ENCODE measurements at regions not wholly inside any gene's neighbourhood (a gene's known extent, or its start where the extent isn't known, plus 50 kb on each side); places are given as distances from the start of the nearest gene placed in this dataset.
"Not testable (repeated sequence)": the region's sequence is repeated elsewhere in the genome, so short reads cannot be mapped to it uniquely, and the experiment has no call there.

DNA sequence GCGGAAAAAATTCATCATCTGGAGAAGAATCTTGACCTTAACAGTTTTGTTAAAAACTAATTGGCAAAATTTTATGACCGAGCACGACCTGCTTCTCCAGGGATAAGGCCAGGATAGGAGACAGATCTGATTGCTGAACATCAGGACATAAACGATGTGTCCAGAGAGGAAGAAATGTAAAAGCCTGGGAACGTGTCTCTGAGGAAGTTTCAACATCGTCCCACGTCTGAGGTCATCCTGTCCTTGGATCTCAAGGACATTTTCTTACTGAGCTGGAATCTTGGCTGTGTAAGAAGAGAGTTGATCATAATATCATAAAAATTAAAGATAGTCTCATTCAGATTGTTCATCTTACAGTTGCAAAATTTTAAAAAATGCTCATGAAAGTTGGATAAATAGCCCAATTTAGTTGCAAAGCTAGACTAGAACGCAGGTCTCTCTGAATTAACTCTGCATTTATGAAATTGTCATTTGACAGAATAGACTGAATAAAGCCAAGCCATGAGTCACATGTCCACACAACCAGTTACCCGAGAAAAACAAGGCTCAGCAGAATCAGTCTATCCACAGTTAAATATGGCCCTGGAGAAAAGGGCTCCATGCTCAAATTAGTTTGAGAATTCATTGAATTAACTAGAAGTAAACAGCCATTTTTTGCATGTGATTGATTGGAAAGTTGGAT lies 120.0 kb upstream of the EGFR start:
- no peak for DNase-seq (ENCODE audit: low read depth, low spot score)

DNA sequence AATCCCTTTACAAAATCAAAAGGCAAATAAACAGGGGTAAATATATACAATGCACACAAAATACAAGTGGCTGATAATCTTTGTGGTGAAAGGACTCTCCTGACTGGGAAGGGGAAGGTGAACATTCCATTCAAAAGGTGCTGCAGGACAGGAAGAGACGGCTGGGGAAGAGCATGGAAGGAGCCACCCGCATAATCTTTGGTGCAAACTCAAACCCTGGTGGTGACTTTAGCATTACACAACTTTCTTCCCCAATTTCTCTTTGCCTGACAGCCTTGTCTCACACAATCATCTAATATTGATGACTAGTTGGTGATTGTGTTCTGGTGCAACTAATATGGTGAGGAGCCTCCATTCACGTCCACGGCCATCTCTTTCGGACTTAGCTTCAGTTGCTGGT lies 117.0 kb upstream of the EGFR start:
- DNase-seq (ENCODE audit: low read depth, low spot score) = no peak

DNA sequence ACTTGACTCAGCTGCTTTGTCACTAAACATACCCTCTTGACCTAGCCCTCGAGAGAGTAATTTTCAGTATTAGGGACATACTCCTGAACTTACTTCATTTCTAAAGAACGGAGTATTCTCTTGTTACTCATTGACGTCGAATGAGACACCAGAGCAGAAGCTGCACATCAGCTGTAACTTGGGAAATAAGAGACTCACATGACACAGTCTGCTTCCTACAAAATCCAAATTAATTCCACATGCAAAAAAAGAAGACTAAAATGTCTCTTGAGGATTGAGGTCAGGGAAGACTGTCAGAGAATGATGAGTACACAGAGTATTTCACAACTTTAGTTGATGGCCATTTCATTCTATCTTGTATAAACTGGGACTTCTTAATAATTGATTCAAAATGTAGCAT lies 114.7 kb upstream of the EGFR start:
- peak; percentile 83 for DNase-seq (ENCODE audit: low read depth, low spot score)

DNA sequence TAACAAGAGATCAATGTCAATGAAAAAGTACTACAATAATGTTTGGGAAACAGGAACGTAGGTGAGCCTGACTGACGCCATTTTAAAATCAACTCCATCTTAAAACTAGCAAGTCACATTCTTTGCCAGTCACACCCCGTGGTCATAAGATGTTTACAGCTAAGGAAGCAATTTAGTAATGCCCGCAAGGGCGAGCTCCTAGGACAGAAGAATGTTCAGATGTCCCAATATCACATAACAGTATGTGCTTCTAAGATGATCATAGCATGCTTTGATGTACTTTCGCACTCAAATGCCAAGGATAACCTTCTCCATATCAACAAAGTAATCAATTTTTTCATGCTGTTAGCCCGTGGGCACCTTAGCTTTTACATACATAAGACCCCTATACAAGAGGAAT lies 113.8 kb upstream of the EGFR start:
- no peak for DNase-seq (ENCODE audit: low read depth, low spot score)

DNA sequence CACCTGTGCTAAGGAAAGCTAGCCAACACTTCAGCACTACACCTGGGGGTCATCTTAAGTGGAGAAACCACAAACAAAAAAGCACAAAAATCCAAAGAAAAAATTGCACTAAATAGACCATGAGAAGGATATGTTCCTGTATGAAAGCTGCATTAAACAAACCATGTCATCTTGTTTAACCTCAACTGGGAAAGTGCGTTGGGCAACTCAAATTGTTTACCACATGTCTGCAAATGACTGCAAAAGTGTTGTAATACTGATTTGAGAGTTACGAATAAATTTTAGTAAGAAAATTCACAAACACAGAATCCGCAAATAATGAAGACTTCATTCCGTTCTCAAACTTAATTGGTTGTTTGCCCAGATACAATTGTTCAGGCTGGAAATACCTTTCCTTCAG lies 111.9 kb upstream of the EGFR start:
- no peak for DNase-seq (ENCODE audit: low read depth, low spot score)

DNA sequence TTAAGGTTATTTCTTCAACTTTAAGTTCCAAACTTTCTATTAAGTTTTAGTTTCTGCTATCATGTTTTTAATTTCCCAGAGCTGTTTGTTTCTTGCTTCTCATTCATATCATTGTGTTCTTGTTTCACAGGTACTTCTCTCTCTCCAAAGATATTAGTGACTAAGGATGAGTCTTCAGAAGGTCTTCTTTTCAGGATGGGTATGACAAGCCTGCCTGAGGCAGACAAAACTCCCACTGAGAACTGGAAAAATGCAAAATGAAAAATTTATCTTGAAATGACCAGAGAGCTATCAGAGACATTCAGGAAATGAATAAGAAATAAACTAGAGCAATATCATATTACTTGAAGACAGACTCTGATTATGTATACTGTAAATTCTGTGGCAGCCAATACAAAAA lies 110.8 kb upstream of the EGFR start:
- no peak for DNase-seq (ENCODE audit: low read depth, low spot score)

DNA sequence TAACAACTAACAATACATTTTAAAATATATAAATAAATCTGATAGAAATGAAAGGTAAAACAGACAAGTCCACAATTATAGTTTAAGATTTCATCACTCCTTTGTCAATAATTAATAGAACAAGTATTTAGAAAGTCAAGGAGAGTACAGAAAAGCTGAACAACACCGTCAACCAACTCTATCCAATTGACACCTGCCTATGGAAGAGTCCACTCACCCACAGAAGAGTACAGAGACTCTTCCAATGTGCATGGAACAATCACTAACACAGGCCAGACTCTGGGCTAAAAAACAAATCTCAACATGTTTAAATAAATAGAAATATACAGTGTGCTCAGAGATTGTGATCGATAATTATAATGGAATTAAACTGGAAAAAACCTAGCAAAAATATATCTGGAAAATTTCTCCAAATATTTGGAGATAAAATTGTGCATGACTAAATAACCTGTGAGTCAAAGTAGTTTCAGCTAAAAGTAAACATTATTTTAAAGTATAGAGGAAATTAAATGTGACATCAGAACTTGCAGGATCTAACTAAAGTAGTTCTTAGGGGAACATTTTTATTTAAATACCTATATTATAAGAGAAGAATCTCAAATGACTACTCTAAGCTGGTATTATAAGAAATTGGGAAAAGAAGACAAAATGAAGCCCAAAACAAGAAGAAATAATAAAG lies 109.9 kb upstream of the EGFR start:
- DNase-seq (ENCODE audit: low read depth, low spot score) = no peak

DNA sequence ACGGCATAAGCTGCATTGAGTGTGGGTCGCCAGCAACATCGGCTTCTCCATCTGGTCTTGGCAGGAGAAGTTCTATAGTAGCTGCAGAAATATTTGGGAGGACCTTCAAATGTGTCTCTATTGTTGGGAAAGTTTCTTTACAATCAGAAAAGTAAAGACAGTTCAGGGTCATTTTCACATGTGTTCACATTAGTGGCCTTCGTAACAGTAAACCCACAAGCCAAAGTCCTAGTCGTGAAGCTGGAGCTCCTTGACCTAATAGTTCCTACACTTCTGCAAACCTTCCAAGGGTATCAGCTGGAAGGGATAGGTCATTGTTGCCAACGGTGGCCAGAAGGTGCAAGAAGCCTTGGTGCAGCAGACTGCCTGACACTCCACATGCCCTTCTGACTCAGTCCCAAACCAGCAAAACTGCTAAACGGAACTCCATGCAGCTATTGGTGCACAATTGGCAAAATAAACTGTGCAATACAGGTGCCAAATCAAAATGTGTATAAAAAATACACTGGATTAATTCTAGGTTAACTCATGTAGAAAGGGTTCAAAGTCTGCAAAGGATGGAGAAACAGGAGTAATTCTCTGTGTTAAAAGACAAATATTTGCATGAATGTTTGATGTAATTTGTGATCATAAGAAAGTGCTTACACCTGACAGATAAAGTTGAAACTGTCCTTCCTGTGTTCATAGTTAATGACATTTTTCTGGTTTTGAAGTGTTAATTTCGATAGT lies 102.8 kb upstream of the EGFR start:
- no peak for DNase-seq (ENCODE audit: low read depth, low spot score)

DNA sequence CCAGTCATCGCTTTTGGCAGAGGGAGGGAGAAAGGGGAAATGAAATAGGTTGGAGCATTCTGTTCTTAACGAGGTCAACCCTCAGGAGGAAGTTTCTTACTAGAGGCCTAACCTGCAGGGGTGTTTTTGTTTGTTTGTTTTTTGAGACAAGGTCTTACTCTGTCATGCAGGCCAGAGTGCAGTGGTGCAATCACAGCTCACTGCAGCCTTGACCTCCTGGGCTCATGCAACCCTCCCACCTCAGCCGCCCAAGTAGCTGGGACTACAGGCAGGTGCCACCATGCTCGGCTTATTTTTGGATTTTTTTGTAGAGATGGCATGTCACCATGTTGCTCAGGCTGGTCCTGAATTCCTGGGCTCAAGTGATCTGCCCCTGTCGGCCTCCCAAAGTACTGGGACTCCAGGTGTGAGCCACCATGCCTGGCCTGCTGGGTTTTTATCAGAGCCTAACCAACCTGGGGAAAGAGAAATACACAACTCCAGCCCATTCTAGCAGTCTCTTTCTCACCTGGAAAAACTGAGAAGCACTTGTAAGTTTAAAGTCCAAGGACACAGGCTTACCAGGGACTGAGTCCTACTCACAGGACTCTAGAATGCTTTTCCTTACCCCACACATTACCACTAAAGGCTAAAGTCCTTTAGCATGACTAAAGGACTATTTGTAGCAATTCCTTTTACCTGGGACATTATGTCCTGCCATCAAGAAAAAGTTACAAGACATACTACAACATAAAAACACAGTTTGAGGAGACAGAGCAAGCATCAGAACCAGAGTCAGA lies 101.0 kb upstream of the EGFR start:
- no peak for DNase-seq (ENCODE audit: low read depth, low spot score)

DNA sequence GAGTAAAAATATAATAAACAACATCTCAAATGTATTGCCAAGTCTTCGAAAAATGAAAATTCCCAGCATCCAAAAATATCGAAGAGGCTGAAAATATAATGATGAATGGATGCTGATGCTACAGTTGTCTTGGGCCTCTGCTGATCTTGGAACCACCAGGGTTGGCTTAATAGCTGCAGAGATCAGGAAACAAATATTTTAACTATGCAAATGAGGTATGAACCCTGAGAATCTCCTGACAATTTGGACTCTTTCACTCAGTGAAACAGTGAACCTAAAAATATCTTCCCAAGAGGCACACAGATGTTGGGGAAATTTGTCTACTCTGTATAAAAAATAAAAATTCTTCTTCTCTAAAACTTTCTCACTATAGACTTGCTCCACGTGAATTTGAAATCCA lies 97.7 kb upstream of the EGFR start:
- no peak for DNase-seq (ENCODE audit: low read depth, low spot score)

DNA sequence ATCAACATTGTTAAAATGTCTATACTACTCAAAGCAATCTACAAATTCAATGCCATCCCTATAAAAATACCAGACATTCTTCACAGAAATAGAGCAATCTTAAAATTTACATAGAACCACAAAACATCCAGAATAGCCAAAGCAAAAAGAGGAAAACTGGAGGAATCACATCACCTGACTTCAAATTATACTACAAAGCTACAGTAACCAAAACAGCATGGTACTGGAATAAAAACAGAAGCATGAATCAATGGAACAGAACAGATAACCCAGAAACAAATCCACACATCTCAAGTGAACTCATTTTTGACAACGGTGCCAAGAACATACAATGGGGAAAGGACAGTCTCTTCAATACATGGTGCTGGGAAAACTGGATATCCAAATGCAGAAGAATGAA lies 87.3 kb upstream of the EGFR start:
- no peak for DNase-seq (ENCODE audit: low read depth, low spot score)

DNA sequence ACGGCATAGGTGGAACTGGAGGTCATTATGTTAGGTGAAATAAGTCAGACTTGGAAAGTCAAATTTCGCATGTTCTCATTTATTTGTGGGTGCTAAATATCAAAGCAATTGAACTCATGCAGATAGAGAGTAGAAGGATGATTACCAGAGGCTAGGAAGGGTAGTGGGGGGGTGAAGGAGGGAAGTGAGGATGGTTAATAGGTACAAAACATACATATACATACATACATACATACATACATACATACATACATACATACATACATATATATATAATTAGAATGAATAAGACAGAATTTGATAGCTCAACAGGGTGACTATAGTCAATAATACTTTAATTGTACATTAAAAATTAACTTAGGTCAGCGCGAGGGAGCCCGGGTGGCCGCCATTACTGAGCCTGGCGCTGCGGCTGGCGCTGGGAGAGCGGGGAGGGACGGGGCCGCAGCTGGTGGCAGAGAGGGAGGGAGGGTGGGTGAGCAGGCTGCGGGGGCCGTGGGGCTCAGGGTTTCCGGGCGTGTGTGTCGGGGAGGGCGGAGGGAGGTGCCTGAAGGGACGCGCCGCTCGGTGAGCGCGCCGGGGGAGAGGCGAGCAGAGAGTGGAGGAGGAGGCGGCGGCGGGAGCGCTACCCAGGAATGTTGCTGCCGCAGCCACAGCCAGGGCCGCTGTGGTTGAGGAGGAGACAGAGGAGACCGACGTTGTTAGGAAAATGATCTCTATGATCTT lies 85.8 kb upstream of the EGFR start:
- no peak for DNase-seq (ENCODE audit: low read depth, low spot score)

DNA sequence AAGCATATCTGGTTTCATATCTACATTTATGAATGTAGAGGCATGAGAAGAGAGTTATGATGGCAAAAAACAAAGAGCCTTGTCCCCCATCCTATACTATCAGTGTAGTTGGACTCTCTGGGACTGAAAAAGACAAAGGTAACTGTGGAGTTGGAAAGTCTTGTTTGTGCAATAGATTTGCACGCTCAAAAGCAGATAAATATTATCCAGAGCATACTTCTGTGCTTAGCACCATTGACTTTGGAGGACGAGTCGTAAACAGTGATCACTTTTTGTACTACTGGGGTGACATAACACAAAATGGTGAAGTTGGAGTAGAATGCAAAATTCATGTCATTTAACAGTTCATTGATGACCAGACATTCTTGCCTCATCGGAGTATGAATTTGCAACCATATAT lies 85.2 kb upstream of the EGFR start:
- DNase-seq (ENCODE audit: low read depth, low spot score) = no peak

DNA sequence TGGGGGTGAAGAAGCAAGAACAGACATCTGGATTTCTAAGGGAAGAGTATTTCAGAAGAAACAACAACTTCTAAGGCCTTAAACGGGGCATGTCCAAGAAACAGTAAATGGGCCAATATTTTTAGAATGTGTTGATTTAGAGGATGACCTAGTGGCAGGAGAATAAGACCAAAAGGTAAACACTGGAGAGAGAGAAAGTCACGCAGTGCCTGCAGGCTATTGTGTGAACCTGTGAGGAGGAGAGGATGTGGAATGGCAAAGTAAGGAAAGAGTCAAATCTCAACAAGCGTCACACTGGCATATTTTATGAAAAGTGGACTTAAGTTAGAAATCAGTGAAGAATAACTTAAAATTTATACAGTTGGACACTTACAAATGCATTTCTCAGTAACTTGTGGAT lies 78.1 kb upstream of the EGFR start:
- no peak for DNase-seq (ENCODE audit: low read depth, low spot score)

DNA sequence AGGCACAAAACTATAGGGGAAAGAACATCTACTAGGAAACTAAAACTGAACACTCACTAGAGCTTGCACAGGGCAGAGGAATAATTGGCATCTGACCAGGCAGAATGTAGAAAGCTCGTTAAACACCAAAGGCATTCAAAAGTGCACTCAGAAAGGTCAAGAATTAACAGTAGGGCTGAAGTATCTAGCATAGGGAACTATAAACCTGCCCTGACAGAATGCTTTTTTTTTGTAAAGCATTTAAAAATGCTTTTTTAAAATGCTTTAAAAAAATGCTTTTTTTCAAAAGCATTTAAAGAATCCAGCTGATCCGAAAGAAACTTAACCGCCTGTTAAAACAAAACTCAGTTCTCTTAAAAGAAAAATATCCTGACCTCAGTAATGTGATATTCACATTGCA lies 74.6 kb upstream of the EGFR start:
- DNase-seq (ENCODE audit: low read depth, low spot score) = no peak

DNA sequence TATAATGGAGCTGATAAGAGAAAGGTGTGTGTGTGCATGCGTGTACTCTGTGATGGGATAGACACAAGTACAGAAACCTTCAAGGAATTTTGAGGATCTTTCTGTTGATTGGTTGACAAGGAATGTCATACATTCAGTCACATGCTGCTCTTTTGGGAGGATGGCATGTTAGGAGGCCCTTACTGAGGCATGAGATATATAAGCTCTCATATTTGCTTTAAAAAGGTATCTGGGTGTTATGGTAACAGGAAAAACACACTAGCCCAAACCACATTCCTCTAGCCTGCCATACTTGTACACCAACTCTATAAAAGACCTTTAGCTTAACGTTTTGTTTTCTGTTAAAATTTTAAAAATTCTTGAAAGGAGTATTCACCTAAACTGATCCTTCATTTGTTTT lies 72.5 kb upstream of the EGFR start:
- DNase-seq (ENCODE audit: low read depth, low spot score) = no peak

DNA sequence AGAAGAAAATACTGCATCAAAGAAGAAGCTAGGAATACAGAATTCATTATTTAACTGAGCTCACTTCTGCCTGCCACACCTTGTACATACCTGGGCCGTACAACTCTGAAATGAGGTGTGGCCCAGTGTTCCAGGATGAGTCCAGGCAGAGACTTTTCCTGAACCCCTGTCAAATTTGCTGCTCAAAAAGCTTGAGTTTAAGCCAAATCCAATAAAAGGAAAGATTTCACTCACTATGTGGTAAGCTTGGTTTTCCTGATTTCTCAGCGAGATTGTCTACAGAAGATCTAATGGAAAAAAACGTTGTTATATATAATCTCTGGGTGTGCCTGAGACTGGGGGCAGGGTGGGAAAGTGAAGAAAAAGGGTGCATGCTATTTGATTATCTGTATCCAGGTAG lies 72.1 kb upstream of the EGFR start:
- no peak for DNase-seq (ENCODE audit: low read depth, low spot score)

DNA sequence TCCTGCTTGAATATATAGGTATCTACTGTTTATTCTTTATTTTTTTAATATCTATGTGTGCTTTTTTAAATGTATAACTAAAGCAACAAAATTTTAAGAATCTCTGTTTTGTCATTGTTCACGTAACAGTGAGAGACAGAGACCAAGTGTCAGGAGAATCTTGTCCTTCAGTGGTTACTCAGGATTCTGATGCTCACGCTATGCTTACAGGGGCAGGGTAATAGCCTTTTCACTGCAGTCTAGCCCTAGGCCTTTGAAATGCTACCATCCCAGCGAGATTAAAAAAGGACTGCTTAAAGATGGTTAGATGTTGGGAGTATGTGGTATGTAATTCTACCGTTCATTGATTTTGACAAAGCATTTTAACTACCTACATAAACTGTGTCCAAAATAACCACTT lies 71.6 kb upstream of the EGFR start:
- DNase-seq (ENCODE audit: low read depth, low spot score) = no peak

DNA sequence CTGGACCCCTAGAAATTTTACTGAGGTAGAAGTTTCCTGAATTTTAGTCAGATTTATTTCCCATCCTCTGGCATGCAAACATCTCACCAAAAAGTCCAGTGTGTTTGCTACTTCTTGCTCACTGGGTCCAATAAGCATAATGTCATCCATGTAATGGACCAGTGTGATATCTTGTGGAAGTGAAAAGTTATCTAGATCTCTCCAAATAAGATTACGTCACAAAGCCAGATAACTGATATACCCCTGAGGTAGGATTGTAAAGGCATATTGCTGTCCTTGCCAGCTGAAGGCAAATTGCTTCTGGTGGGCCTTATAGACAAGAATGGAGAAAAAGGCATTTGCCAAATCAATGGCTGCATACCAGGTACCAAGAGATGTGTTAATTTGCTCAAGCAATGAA lies 69.3 kb upstream of the EGFR start:
- DNase-seq (ENCODE audit: low read depth, low spot score) = not testable (repeated sequence)

DNA sequence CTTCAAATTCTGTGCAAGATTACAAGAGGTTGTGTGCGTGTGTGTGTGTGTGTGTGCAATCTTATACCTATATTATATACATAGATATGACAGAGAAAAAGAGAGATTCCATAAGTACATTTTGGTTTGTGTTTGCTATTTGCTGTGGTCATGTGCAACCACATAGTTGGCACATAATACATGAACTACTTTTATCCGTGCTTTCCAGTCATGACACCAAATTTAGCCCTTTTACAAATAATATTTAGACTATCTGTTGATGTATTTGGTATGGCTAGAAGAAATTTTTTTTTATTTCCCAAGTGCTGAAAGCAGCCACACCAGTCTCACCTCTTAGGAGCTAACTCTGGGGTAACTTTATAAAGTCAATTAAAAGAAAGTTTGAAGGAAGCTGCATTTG lies 63.5 kb upstream of the EGFR start:
- no peak for DNase-seq (ENCODE audit: low read depth, low spot score)

DNA sequence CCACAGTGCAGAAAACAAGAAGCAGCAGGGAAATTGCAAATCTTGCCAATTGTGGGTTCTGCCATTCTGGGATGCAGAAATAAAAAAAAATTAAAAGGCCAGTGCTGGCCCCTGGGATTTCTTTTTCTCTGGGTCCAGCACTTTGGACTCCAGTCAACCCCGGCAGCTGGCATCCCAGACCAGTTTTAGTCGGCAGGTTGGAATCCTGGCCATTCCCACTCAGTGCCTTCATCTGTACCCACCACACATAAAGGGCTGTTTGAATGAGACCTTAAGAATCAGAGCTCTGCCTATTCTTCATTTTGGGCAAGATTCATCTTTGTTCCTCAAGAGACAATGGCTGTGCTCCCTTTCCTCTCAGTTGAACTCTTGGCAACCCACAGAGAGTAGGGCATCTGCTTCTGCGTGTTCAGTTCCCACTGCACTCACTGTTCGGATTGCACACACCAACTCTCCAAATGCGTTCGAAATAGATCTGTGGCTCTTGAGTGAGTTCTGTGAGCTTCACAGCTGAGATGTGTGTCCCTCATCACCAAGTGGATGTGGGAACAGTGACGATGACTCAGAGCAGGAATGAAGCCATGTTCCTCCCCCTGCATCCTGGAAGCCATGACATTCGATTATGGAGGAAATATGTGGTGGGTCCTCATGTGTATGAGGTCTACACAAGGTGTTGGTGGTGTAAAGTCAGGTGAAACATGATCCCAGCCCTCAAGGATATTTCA lies 63.0 kb upstream of the EGFR start:
- DNase-seq (ENCODE audit: low read depth, low spot score) = no peak

Data from brain pericyte (primary cell).